Adrenal gland (tissue), 5 donors: ENCODE measurements at regions not wholly inside any gene's neighbourhood (a gene's known extent, or its start where the extent isn't known, plus 50 kb on each side); places are given as distances from the start of the nearest gene placed in this dataset.

Experiments used
- POLR2A ChIP-seq, 2 donors: fragments of 450-650 bp; IDR thresholded peaks; one replicate each; pipeline ENCODE4 v1.6.1; 2017; ENCODE audit warnings: antibody characterized with exemption in 2 of 2, mild to moderate bottlenecking in 2 of 2, moderate library complexity in 1 of 2
- TF ChIP-seq, protein P1 (sequence below), 6 experiments: fragments of 450-650 bp in 4 of 6; fragments of 200-600 bp in 2 of 6; sonication (generic) in 1 of 6; IDR thresholded peaks; 1 replicate in 5 of 6; 2 replicates in 1 of 6; pipeline versions ENCODE4 v1.5.1 to v1.8.0; 2016 to 2021; ENCODE audit warnings: antibody characterized with exemption in 6 of 6, mild to moderate bottlenecking in 2 of 6, moderate library complexity in 1 of 6
- donor health status: DM: no; HTN: no; CAD: no.

DNA sequence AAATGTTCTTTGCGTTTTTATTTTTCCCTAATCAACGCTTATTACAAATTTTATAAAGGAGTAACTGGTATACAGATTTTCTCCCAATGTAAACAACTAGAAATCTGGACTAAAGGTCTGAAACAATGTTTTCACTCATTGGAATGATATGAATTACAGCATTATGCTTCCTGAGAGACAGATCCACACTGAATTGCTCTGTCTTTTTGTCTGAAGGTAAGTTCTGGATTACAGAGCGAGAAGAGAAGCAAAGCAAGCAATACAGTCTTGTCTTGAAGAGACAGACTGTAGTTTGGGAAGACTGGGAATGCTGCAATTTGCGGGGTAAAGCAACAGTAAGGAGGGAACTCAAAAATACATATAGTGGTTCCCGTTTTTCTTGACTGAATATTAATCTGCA is 262.2 kb upstream of the PABPC4L start:
- TF ChIP-seq, protein P1, sequence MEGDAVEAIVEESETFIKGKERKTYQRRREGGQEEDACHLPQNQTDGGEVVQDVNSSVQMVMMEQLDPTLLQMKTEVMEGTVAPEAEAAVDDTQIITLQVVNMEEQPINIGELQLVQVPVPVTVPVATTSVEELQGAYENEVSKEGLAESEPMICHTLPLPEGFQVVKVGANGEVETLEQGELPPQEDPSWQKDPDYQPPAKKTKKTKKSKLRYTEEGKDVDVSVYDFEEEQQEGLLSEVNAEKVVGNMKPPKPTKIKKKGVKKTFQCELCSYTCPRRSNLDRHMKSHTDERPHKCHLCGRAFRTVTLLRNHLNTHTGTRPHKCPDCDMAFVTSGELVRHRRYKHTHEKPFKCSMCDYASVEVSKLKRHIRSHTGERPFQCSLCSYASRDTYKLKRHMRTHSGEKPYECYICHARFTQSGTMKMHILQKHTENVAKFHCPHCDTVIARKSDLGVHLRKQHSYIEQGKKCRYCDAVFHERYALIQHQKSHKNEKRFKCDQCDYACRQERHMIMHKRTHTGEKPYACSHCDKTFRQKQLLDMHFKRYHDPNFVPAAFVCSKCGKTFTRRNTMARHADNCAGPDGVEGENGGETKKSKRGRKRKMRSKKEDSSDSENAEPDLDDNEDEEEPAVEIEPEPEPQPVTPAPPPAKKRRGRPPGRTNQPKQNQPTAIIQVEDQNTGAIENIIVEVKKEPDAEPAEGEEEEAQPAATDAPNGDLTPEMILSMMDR (IDR thresholded peaks at IDR 0.05) = no peak
- no peak for TF ChIP-seq POLR2A (IDR thresholded peaks at IDR 0.05)
